ENCODE measurements at regions not wholly inside any gene's neighbourhood (a gene's known extent, or its start where the extent isn't known, plus 50 kb on each side); places are given as distances from the start of the nearest gene placed in this dataset.
"Not testable (repeated sequence)": the region's sequence is repeated elsewhere in the genome, so short reads cannot be mapped to it uniquely, and the experiment has no call there.

- POLR2A ChIA-PET: no interaction called here
- no peak overlapping the region for H3K27ac Mint-ChIP-seq
- H3K36me3 Mint-ChIP-seq: no peaks in the 10 kb centered on the region
- Histone ChIP-seq H3K27ac (ENCODE audit: low read depth, low read length) (no peak overlapping the region), H3K9me3 (ENCODE audit: control insufficient read depth in 2 of 3, low read length in 3 of 3) (no peaks in the 10 kb centered on the region), H3K4me3 (ENCODE audit: low read length) (no peak overlapping the region), H3K4me1 (ENCODE audit: control insufficient read depth in 2 of 2, insufficient read depth in 2 of 2, low read length in 2 of 2) (no peaks in the 10 kb centered on the region), H3K36me3 (ENCODE audit: control insufficient read depth in 2 of 3, insufficient read depth in 3 of 3, low read length in 3 of 3) (no peaks in the 10 kb centered on the region), H3K27me3 (ENCODE audit: control insufficient read depth in 2 of 2, insufficient read depth in 2 of 2, low read length in 2 of 2) (no peaks in the 10 kb centered on the region)
- H3K27me3 Mint-ChIP-seq: no peaks in the 10 kb centered on the region
- H3K9me3 Mint-ChIP-seq: peaks cover 0 to 16% (median 3%) of the 10 kb centered on the region in 11 donors
- DNase-seq (no peak), ATAC-seq (no peak)
- no peak overlapping the region for H3K4me3 Mint-ChIP-seq
- intact Hi-C loops (cut with micrococcal nuclease): no loop called here
- H3K4me1 Mint-ChIP-seq: no peaks in the 10 kb centered on the region
- CTCF ChIA-PET: no interaction called here
Measured at GRCh38 chr6:76867182-76867581, 596.1 kb downstream of the HTR1B start.

DNA sequence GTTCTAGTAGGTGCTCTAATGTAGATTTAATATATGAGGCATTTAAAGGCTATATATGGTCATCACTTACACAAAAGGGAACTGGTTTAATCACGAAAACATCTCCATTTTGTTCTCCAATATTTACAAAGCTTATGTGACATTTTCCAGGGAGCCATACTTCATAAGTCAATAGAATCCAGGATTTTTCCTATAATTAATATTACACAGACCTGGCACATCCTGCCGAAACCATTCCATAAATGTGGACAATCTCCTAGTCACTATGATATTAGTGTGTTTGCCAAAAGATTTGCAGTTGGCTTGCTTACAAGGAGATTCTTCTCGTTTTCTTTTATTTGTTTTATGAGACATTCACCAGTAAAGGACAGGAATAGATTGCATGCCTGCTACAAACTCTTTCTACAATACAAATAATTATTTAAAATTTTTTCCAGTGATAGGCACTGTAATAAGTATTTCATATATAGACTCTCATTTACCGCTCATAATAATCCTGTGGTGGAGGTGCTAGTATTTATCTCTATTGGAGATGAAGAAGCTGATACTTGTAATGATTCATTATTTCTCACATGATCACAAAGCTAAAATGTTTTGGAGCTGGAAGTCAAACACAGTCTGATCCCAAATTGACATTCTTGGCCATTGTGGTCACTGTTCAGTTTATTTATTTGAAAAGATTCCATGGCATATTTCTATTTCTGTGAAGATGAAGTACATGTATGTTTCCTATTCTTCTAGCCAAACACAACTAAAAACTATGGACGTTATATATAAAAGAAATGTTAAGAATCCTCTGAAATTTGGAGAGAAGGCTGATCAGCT, 597.0 kb downstream of the HTR1B start:
- ChIA-PET CTCF (no interaction called here), POLR2A (no interaction called here)
- ATAC-seq (no peak), DNase-seq (no peak)
- no peak overlapping the region for H3K4me3 ChIP-seq (ENCODE audit: low read length)
- H3K36me3 ChIP-seq (ENCODE audit: control insufficient read depth in 2 of 3, insufficient read depth in 3 of 3, low read length in 3 of 3): no peaks in the 10 kb centered on the region
- H3K27me3 Mint-ChIP-seq: no peaks in the 10 kb centered on the region
- no peak overlapping the region for H3K27ac ChIP-seq (ENCODE audit: low read depth, low read length)
- no peak overlapping the region for H3K4me3 Mint-ChIP-seq
- no peaks in the 10 kb centered on the region for H3K4me1 Mint-ChIP-seq
- no peaks in the 10 kb centered on the region for H3K36me3 Mint-ChIP-seq
- H3K27ac Mint-ChIP-seq: no peak overlapping the region
- H3K27me3 ChIP-seq (ENCODE audit: control insufficient read depth in 2 of 2, insufficient read depth in 2 of 2, low read length in 2 of 2): no peaks in the 10 kb centered on the region
- peaks cover 0 to 16% (median 4%) of the 10 kb centered on the region in 11 donors for H3K9me3 Mint-ChIP-seq
- intact Hi-C loops (cut with micrococcal nuclease): no loop called here
- H3K9me3 ChIP-seq (ENCODE audit: control insufficient read depth in 2 of 3, low read length in 3 of 3): no peaks in the 10 kb centered on the region
- no peaks in the 10 kb centered on the region for H3K4me1 ChIP-seq (ENCODE audit: control insufficient read depth in 2 of 2, insufficient read depth in 2 of 2, low read length in 2 of 2)

DNA sequence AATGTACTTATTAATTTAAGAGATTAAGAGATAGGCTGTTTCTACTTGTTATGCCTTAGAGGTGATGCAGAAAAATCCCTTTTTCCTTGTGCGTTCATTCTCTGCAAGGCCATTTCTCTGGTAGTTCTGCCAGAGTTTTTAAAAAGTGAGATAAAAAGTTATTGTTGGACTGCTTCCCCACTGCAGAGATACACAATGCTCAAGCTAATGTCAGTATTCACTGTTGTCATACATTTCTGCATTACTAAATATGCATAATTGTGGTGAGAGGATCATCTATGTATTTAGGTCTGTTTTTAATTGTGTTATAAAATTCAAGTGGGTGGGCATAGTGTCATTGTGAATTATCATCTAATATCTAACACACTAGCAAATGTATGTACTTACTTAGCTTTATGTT, 600.4 kb downstream of the HTR1B start:
- no peaks in the 10 kb centered on the region for H3K9me3 ChIP-seq (ENCODE audit: control insufficient read depth in 2 of 3, low read length in 3 of 3)
- H3K4me1 ChIP-seq (ENCODE audit: control insufficient read depth in 2 of 2, insufficient read depth in 2 of 2, low read length in 2 of 2): no peaks in the 10 kb centered on the region
- H3K27ac ChIP-seq (ENCODE audit: low read depth, low read length): no peak overlapping the region
- CTCF ChIA-PET: no interaction called here
- no peak overlapping the region for H3K4me3 ChIP-seq (ENCODE audit: low read length)
- H3K27me3 ChIP-seq (ENCODE audit: control insufficient read depth in 2 of 2, insufficient read depth in 2 of 2, low read length in 2 of 2): no peaks in the 10 kb centered on the region
- DNase-seq (no peak), ATAC-seq (no peak)
- Mint-ChIP-seq H3K36me3 (no peaks in the 10 kb centered on the region), H3K9me3 (peaks cover 0 to 12% (median 0%) of the 10 kb centered on the region in 11 donors), H3K4me1 (no peaks in the 10 kb centered on the region), H3K27ac (no peak overlapping the region), H3K4me3 (no peak overlapping the region), H3K27me3 (no peaks in the 10 kb centered on the region)
- H3K36me3 ChIP-seq (ENCODE audit: control insufficient read depth in 2 of 3, insufficient read depth in 3 of 3, low read length in 3 of 3): no peaks in the 10 kb centered on the region
- POLR2A ChIA-PET: no interaction called here
- intact Hi-C loops (cut with micrococcal nuclease): no loop called here

DNA sequence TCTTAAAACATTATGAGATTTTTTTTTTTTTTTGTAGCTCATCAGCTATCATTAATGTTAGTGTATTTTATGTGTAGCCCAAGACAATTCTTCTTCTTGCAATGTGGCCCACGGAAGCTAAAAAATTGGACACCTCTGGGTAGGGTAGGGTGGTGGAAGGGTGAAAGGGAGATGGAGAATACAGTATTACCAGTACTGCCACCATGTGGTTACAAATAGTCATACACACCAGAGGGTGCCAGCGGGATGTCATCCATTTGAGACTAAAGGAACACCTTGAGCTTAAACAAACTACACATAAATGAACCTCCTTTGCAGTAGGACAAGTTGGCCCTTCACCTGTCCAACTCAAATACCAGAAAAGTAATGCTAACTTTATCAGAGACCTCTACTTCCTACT, 601.9 kb downstream of the HTR1B start:
- DNase-seq (no peak), ATAC-seq (no peak)
- Histone ChIP-seq H3K9me3 (ENCODE audit: control insufficient read depth in 2 of 3, low read length in 3 of 3) (no peaks in the 10 kb centered on the region), H3K4me3 (ENCODE audit: low read length) (no peak overlapping the region), H3K4me1 (ENCODE audit: control insufficient read depth in 2 of 2, insufficient read depth in 2 of 2, low read length in 2 of 2) (no peaks in the 10 kb centered on the region), H3K36me3 (ENCODE audit: control insufficient read depth in 2 of 3, insufficient read depth in 3 of 3, low read length in 3 of 3) (no peaks in the 10 kb centered on the region), H3K27ac (ENCODE audit: low read depth, low read length) (no peak overlapping the region), H3K27me3 (ENCODE audit: control insufficient read depth in 2 of 2, insufficient read depth in 2 of 2, low read length in 2 of 2) (no peaks in the 10 kb centered on the region)
- Mint-ChIP-seq H3K9me3 (peaks cover 0 to 6% (median 0%) of the 10 kb centered on the region in 11 donors), H3K27ac (no peak overlapping the region), H3K36me3 (no peaks in the 10 kb centered on the region), H3K4me3 (no peak overlapping the region), H3K27me3 (no peaks in the 10 kb centered on the region), H3K4me1 (no peaks in the 10 kb centered on the region)
- ChIA-PET CTCF (no interaction called here), POLR2A (no interaction called here)
- intact Hi-C loops (cut with micrococcal nuclease): no loop called here

- CTCF ChIA-PET: no interaction called here
Measured at GRCh38 chr6:76856065-76856464, 607.2 kb downstream of the HTR1B start.

DNA sequence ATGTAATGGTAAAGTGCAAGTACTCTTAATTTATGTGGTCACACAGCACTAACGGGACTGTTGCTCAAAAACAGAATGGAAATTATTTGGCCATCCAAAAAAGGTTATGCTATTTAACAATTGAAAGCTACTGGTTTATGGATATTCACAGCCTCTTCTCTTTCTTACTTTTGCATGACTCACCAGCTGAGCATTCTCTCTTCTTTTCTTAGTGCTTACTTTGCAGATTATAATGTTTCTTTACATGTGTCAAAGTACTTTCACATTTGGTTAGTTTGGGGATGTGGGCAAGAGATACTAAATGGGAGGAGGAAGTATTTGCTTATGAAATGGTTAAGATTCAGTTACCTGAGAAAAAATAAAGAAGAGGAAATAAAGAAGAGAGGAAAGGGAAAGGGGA, 610.5 kb downstream of the HTR1B start:
- POLR2A ChIA-PET: no interaction called here
- Mint-ChIP-seq H3K36me3 (no peaks in the 10 kb centered on the region), H3K4me1 (no peaks in the 10 kb centered on the region), H3K4me3 (no peak overlapping the region), H3K9me3 (peaks cover 0 to 6% (median 3%) of the 10 kb centered on the region in 11 donors), H3K27me3 (no peaks in the 10 kb centered on the region), H3K27ac (no peak overlapping the region)
- no peaks in the 10 kb centered on the region for H3K27me3 ChIP-seq (ENCODE audit: control insufficient read depth in 2 of 2, insufficient read depth in 2 of 2, low read length in 2 of 2)
- H3K9me3 ChIP-seq (ENCODE audit: control insufficient read depth in 2 of 3, low read length in 3 of 3): no peaks in the 10 kb centered on the region
- no peak overlapping the region for H3K4me3 ChIP-seq (ENCODE audit: low read length)
- H3K27ac ChIP-seq (ENCODE audit: low read depth, low read length): no peak overlapping the region
- H3K36me3 ChIP-seq (ENCODE audit: control insufficient read depth in 2 of 3, insufficient read depth in 3 of 3, low read length in 3 of 3): no peaks in the 10 kb centered on the region
- CTCF ChIA-PET: no interaction called here
- intact Hi-C loops (cut with micrococcal nuclease): no loop called here
- ATAC-seq (no peak), DNase-seq (no peak)
- H3K4me1 ChIP-seq (ENCODE audit: control insufficient read depth in 2 of 2, insufficient read depth in 2 of 2, low read length in 2 of 2): no peaks in the 10 kb centered on the region

More at GRCh38 chr6:76856065-76856464, 607.2 kb downstream of the HTR1B start:
- peaks cover 0 to 12% (median 1%) of the 10 kb centered on the region in 11 donors for H3K9me3 Mint-ChIP-seq
- Histone ChIP-seq H3K4me1 (ENCODE audit: control insufficient read depth in 2 of 2, insufficient read depth in 2 of 2, low read length in 2 of 2) (no peaks in the 10 kb centered on the region), H3K36me3 (ENCODE audit: control insufficient read depth in 2 of 3, insufficient read depth in 3 of 3, low read length in 3 of 3) (no peaks in the 10 kb centered on the region), H3K9me3 (ENCODE audit: control insufficient read depth in 2 of 3, low read length in 3 of 3) (no peaks in the 10 kb centered on the region), H3K27me3 (ENCODE audit: control insufficient read depth in 2 of 2, insufficient read depth in 2 of 2, low read length in 2 of 2) (no peaks in the 10 kb centered on the region), H3K4me3 (ENCODE audit: low read length) (no peak overlapping the region), H3K27ac (ENCODE audit: low read depth, low read length) (no peak overlapping the region)
- ATAC-seq (no peak), DNase-seq (no peak)
- POLR2A ChIA-PET: no interaction called here
- H3K4me1 Mint-ChIP-seq: no peaks in the 10 kb centered on the region
- H3K4me3 Mint-ChIP-seq: no peak overlapping the region
- intact Hi-C loops (cut with micrococcal nuclease): no loop called here
- H3K27me3 Mint-ChIP-seq: no peaks in the 10 kb centered on the region
- H3K27ac Mint-ChIP-seq: no peak overlapping the region
- H3K36me3 Mint-ChIP-seq: no peaks in the 10 kb centered on the region

DNA sequence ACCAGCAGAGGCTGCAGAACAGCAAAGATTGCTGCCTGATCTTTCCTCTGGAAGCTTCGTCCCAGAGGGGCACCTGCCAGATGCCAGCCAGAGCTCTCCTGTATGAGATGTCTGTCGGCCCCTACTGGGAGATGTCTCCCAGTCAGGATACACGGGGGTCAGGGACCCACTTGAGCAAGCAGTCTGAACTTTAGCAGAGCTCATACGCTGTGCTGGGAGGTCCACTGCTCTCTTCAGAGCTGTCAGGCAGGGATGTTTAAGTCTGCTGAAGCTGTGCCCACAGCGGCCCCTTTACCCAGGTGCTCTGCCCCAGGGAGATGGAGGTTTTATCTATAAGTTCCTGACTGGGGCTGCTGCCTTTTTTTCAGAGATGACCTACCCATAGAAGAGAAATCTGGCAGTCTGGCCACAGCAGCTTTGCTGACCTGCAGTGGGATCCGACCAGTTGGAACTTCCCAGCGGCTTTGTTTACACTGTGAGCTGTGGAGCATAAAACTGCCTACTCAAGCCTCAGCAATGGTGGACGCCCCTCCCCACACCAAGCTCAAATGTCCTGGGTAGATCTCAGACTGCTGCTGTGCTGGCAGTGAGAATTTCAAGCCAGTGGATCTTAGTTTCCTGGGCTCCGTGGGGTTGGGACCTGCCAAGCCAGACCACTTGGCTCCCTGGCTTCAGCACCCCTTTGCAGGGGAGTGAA, 613.9 kb downstream of the HTR1B start:
- H3K9me3 ChIP-seq (ENCODE audit: control insufficient read depth in 2 of 3, low read length in 3 of 3); CTCF ChIA-PET; H3K36me3 ChIP-seq (ENCODE audit: control insufficient read depth in 2 of 3, insufficient read depth in 3 of 3, low read length in 3 of 3); DNase-seq; H3K27ac ChIP-seq (ENCODE audit: low read depth, low read length); H3K27ac Mint-ChIP-seq; ATAC-seq; H3K36me3 Mint-ChIP-seq; H3K4me1 ChIP-seq (ENCODE audit: control insufficient read depth in 2 of 2, insufficient read depth in 2 of 2, low read length in 2 of 2); H3K27me3 ChIP-seq (ENCODE audit: control insufficient read depth in 2 of 2, insufficient read depth in 2 of 2, low read length in 2 of 2); H3K27me3 Mint-ChIP-seq; POLR2A ChIA-PET; H3K4me3 ChIP-seq (ENCODE audit: low read length); H3K4me1 Mint-ChIP-seq; H3K4me3 Mint-ChIP-seq; intact Hi-C loops (cut with micrococcal nuclease): not testable (repeated sequence)
- peaks cover 5 to 26% (median 10%) of the 10 kb centered on the region in 11 donors for H3K9me3 Mint-ChIP-seq
